B cell (primary cell): ENCODE measurements at regions not wholly inside any gene's neighbourhood (a gene's known extent, or its start where the extent isn't known, plus 50 kb on each side); places are given as distances from the start of the nearest gene placed in this dataset.

Experiments
- ATAC-seq: fragments of 200-7000 bp; cut with Tn5 transposase; one replicate; pipeline ENCODE4 v1.10.0; 2021; ENCODE audit warnings: low read depth, mild to moderate bottlenecking, moderate number of reproducible peaks, moderate library complexity
- CTCF ChIA-PET: fragments of 350-600 bp; sonication (Branson Sonifier 250); formaldehyde crosslinking; loops from one replicate; lab custom pipeline; 2021; ENCODE audit warnings: antibody characterized with exemption, inconsistent platforms; lab: Charles Lee
- POLR2A ChIA-PET: fragments of 350-600 bp; sonication (Branson Sonifier 250); formaldehyde crosslinking; loops from one replicate; lab custom pipeline; 2021; ENCODE audit warnings: antibody characterized with exemption; lab: Charles Lee
- DNase-seq: peaks from one replicate; pipeline ENCODE4 v3.0.0; 2013
- H2AFZ ChIP-seq: 2 replicates; pipeline ENCODE4 v1.6.1; 2012; ENCODE audit warnings: mild to moderate bottlenecking, low read depth, low read length; ENCODE audit not compliant: insufficient read depth, poor library complexity, severe bottlenecking
- H3K27ac ChIP-seq, 2 donors: 1 replicate in 1 of 2; 2 replicates in 1 of 2; pipeline ENCODE4 v1.5.1; 2012 to 2013; ENCODE audit warnings: low read length in 2 of 2, mild to moderate bottlenecking in 2 of 2, moderate library complexity in 1 of 2
- H3K27me3 ChIP-seq, 4 experiments: fragments of 200-600 bp in 1 of 4; sonication (generic) in 1 of 4; replicated peaks in 1 of 4; 1 replicate in 2 of 4; 2 replicates in 2 of 4; pipeline versions ENCODE4 v1.6.1 to v1.7.0; 2013 to 2016; ENCODE audit warnings: low read length in 3 of 4, mild to moderate bottlenecking in 2 of 4, mixed read lengths in 1 of 4, moderate library complexity in 1 of 4; ENCODE audit not compliant: insufficient read depth in 4 of 4, control insufficient read depth in 3 of 4; ENCODE audit errors: control extremely low read depth in 1 of 4
- H3K36me3 ChIP-seq, 2 experiments: replicated peaks in 1 of 2; 1 replicate in 1 of 2; 2 replicates in 1 of 2; pipeline versions ENCODE4 v1.6.1 to v1.7.1; 2013; ENCODE audit warnings: low read length in 1 of 2; ENCODE audit not compliant: insufficient read depth in 2 of 2, control insufficient read depth in 1 of 2; ENCODE audit errors: control extremely low read depth in 1 of 2, extremely low read depth in 1 of 2
- H3K4me1 ChIP-seq, 2 donors: fragments of 200-600 bp in 1 of 2; sonication (generic) in 1 of 2; 1 replicate in 1 of 2; 2 replicates in 1 of 2; pipeline versions ENCODE4 v1.5.1 to v1.6.1; 2013 to 2017; ENCODE audit warnings: low read length in 2 of 2; ENCODE audit not compliant: control insufficient read depth in 2 of 2, insufficient read depth in 2 of 2
- H3K4me2 ChIP-seq: replicated peaks from 2 replicates; pipeline ENCODE3; 2012; ENCODE audit warnings: mild to moderate bottlenecking, low read depth, low read length; ENCODE audit not compliant: poor library complexity, severe bottlenecking
- H3K4me3 ChIP-seq, 5 experiments: fragments of 200-600 bp in 1 of 5; sonication (generic) in 1 of 5; 1 replicate in 3 of 5; 2 replicates in 2 of 5; pipeline versions ENCODE4 v1.5.1 to v1.7.0; 2011 to 2016; ENCODE audit warnings: low read length in 4 of 5, mild to moderate bottlenecking in 4 of 5, low read depth in 2 of 5, control low read depth in 1 of 5, moderate library complexity in 1 of 5; ENCODE audit not compliant: insufficient read depth in 1 of 5; ENCODE audit errors: control extremely low read depth in 1 of 5, extremely low read depth in 1 of 5
- H3K79me2 ChIP-seq: fragments of 200-600 bp; sonication (generic); one replicate; pipeline ENCODE4 v1.6.0; 2016; ENCODE audit warnings: low read length; ENCODE audit not compliant: control insufficient read depth, insufficient read depth
- H3K9ac ChIP-seq: fragments of 200-600 bp; sonication (generic); 2 replicates; pipeline ENCODE4 v1.6.1; 2017; ENCODE audit warnings: mild to moderate bottlenecking, low read length, moderate library complexity
- H3K9me3 ChIP-seq, 3 donors: one replicate each; pipeline versions ENCODE4 v1.6.1 to v1.7.1; 2013; ENCODE audit warnings: low read length in 2 of 3; ENCODE audit not compliant: control insufficient read depth in 2 of 3, insufficient read depth in 1 of 3; ENCODE audit errors: control extremely low read depth in 1 of 3
- H4K20me1 ChIP-seq: 2 replicates; pipeline ENCODE4 v1.6.0; 2012; ENCODE audit warnings: mild to moderate bottlenecking, low read length; ENCODE audit not compliant: insufficient read depth, control insufficient read depth, poor library complexity, severe bottlenecking
- H3K27ac Mint-ChIP-seq: one replicate; pipeline ENCODE4 v1.8.0; 2021; ENCODE audit warnings: mixed read lengths
- H3K27me3 Mint-ChIP-seq: one replicate; pipeline ENCODE4 v1.8.0; 2021; ENCODE audit warnings: mixed read lengths
- H3K4me1 Mint-ChIP-seq: one replicate; pipeline ENCODE4 v1.8.0; 2021; ENCODE audit warnings: mixed read lengths
- H3K4me3 Mint-ChIP-seq: one replicate; pipeline ENCODE4 v1.8.0; 2021; ENCODE audit warnings: mixed read lengths
- H3K9me3 Mint-ChIP-seq: one replicate; pipeline ENCODE4 v1.8.0; 2022; ENCODE audit warnings: mixed read lengths; ENCODE audit not compliant: insufficient read depth
- EZH2 ChIP-seq: IDR thresholded peaks from 2 replicates; pipeline ENCODE4 v1.6.1; 2012; ENCODE audit warnings: borderline replicate concordance, low read depth, mild to moderate bottlenecking, moderate library complexity, low read length; ENCODE audit not compliant: insufficient read depth, poor library complexity, severe bottlenecking
- WGBS: methylation state at CpG from one replicate; pipeline ENCODE4 v1.1.5; 2013; ENCODE audit warnings: missing lambda C conversion rate; ENCODE audit not compliant: insufficient coverage; 5-methylcytosine and 5-hydroxymethylcytosine counted together
- intact Hi-C: fragments of 100-400 bp; cut with micrococcal nuclease; formaldehyde crosslinking; loops from one replicate; pipeline ENCODE4 v1.10.0; 2022
- TF ChIP-seq, protein P1 (sequence below): fragments of 200-600 bp; IDR thresholded peaks from one replicate; pipeline ENCODE4 v1.8.0; 2022; ENCODE audit warnings: antibody characterized with exemption, mild to moderate bottlenecking

- no peaks in the 10 kb centered on the region for H3K27me3 ChIP-seq
- H3K9ac ChIP-seq, result no peak overlapping the region
- H3K4me3 ChIP-seq, result no peak overlapping the region
- no peaks in the 10 kb centered on the region for H4K20me1 ChIP-seq
- H3K36me3 ChIP-seq, result no peaks in the 10 kb centered on the region
- ChIA-PET CTCF (no interaction called here), POLR2A (no interaction called here)
- no peaks in the 10 kb centered on the region for H3K4me1 Mint-ChIP-seq
- no peaks in the 10 kb centered on the region for H3K27me3 Mint-ChIP-seq
- no peaks in the 10 kb centered on the region for H3K9me3 ChIP-seq
- DNase-seq (no peak), ATAC-seq (no peak)
- no peaks in the 10 kb centered on the region for H3K79me2 ChIP-seq
- TF ChIP-seq, protein P1, sequence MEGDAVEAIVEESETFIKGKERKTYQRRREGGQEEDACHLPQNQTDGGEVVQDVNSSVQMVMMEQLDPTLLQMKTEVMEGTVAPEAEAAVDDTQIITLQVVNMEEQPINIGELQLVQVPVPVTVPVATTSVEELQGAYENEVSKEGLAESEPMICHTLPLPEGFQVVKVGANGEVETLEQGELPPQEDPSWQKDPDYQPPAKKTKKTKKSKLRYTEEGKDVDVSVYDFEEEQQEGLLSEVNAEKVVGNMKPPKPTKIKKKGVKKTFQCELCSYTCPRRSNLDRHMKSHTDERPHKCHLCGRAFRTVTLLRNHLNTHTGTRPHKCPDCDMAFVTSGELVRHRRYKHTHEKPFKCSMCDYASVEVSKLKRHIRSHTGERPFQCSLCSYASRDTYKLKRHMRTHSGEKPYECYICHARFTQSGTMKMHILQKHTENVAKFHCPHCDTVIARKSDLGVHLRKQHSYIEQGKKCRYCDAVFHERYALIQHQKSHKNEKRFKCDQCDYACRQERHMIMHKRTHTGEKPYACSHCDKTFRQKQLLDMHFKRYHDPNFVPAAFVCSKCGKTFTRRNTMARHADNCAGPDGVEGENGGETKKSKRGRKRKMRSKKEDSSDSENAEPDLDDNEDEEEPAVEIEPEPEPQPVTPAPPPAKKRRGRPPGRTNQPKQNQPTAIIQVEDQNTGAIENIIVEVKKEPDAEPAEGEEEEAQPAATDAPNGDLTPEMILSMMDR, result no peak
- TF ChIP-seq EZH2, result no peak
- no peak overlapping the region for H3K4me3 Mint-ChIP-seq
- no peaks in the 10 kb centered on the region for H3K4me1 ChIP-seq
- H3K4me2 ChIP-seq, result no peak overlapping the region
- H3K27ac Mint-ChIP-seq, result no peak overlapping the region
- intact Hi-C loops, result no loop called here
- no peak overlapping the region for H2AFZ ChIP-seq
- H3K9me3 Mint-ChIP-seq, result no peaks in the 10 kb centered on the region
- 91% methylated on average over 1 of the region's 2 CpGs for WGBS
- no peak overlapping the region for H3K27ac ChIP-seq
Observed at GRCh38 chr6:81621816-81622395, 130.6 kb downstream of the TENT5A start.

DNA sequence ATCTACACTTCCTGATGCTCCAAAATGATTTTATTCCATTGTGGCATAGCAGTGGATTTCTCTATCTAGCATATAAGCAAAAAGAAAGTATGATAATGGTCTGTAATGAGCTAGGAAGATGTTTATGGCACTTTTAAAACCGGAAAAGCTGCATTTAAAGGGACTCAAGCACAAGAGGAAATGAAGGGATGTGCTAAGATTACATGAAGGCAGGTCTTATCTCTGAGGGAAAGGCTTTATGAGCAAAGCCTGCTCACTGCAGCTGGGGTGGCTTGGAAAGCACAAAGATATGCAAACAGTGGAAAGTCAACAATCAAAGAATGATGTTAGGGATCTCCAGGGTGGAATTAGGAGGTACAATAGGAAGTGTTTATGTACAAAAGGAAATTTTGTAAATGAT is 138.2 kb downstream of the TENT5A start:
- 38% methylated on average over 1 of the region's 1 CpG for WGBS
- POLR2A ChIA-PET, result no interaction called here
- H3K4me2 ChIP-seq, result no peak overlapping the region

More for the DNA sequence above, 138.2 kb downstream of the TENT5A start:
- Mint-ChIP-seq H3K4me3 (no peak overlapping the region), H3K27ac (no peak overlapping the region), H3K27me3 (no peaks in the 10 kb centered on the region), H3K9me3 (no peaks in the 10 kb centered on the region), H3K4me1 (peaks cover 3% of the 10 kb centered on the region)
- H3K4me3 ChIP-seq, result no peak overlapping the region
- DNase-seq (no peak), ATAC-seq (no peak)
- intact Hi-C loops, result no loop called here
- no peak overlapping the region for H3K27ac ChIP-seq
- H3K9ac ChIP-seq, result no peak overlapping the region
- peaks cover 0 to 4% of the 10 kb centered on the region in 2 donors for H3K4me1 ChIP-seq
- H3K79me2 ChIP-seq, result no peaks in the 10 kb centered on the region
- no peaks in the 10 kb centered on the region for H3K9me3 ChIP-seq
- no peaks in the 10 kb centered on the region for H3K36me3 ChIP-seq
- CTCF ChIA-PET, result no interaction called here
- no peak overlapping the region for H2AFZ ChIP-seq
- H3K27me3 ChIP-seq, result no peaks in the 10 kb centered on the region
- TF ChIP-seq, protein P1, result no peak
- no peak for TF ChIP-seq EZH2
- H4K20me1 ChIP-seq, result no peaks in the 10 kb centered on the region
